Activated T-helper 1 cell treated with anti-CD3 and anti-CD28 coated beads, Interleukin-12 subunit alpha, Interleukin-12 subunit beta, Interleukin-2, Interleukin-4 antibody, amounts not matched to agents 30 ng/mL and 10 ng/mL and 1 ng/mL, durations not matched to agents 14 hours and 24 hours and 36 hours (primary cell): ENCODE measurements at regions not wholly inside any gene's neighbourhood (a gene's known extent, or its start where the extent isn't known, plus 50 kb on each side); places are given as distances from the start of the nearest gene placed in this dataset.
"Not testable (repeated sequence)": the region's sequence is repeated elsewhere in the genome, so short reads cannot be mapped to it uniquely, and the experiment has no call there.

Experiments used
- DNase-seq: peaks from one replicate; pipeline ENCODE4 v3.0.0; 2021; ENCODE audit warnings: low spot score
- H3K27ac Mint-ChIP-seq: one replicate; pipeline ENCODE4 v1.8.0; 2021; ENCODE audit warnings: mild to moderate bottlenecking, mixed read lengths
- H3K27me3 Mint-ChIP-seq: one replicate; pipeline ENCODE4 v1.8.0; 2022; ENCODE audit warnings: mild to moderate bottlenecking, moderate library complexity, mixed read lengths; ENCODE audit not compliant: insufficient read depth
- H3K36me3 Mint-ChIP-seq: one replicate; pipeline ENCODE4 v1.8.0; 2021; ENCODE audit warnings: low read depth, mixed read lengths
- H3K4me1 Mint-ChIP-seq: one replicate; pipeline ENCODE4 v1.8.0; 2021; ENCODE audit warnings: low read depth, mixed read lengths
- H3K4me3 Mint-ChIP-seq: one replicate; pipeline ENCODE4 v1.8.0; 2021; ENCODE audit warnings: mild to moderate bottlenecking, moderate library complexity, mixed read lengths
- H3K9me3 Mint-ChIP-seq: one replicate; pipeline ENCODE4 v1.8.0; 2021; ENCODE audit warnings: mixed read lengths
- intact Hi-C: fragments of 100-400 bp; cut with micrococcal nuclease; formaldehyde crosslinking; loops from one replicate; pipeline ENCODE4 v1.15.1; 2024

DNA sequence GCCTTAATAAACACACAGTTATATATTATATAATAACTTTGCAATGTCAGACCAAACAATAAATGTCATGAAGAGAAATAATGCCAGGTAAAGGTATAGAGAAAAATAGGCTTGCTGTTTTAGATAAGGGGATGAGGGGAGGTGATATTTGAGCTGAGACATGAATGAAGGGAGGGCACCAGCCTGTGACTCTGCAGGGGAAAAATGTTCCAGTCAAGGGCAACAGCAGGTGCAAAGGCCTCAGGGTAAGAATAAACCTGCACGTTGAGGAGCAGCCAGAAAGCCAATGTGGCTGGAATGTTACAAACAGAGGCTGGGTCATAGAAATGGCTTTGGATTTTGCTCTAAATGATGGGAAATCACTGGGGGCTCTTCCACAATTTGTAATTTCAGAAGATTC is 519.6 kb downstream of the SOX6 start:
- no peak overlapping the region for H3K27ac Mint-ChIP-seq
- no peak overlapping the region for H3K4me3 Mint-ChIP-seq
- H3K27me3 Mint-ChIP-seq = no peaks in the 10 kb centered on the region
- no peaks in the 10 kb centered on the region for H3K9me3 Mint-ChIP-seq
- intact Hi-C loops = no loop called here
- H3K4me1 Mint-ChIP-seq = no peaks in the 10 kb centered on the region
- no peak for DNase-seq
- H3K36me3 Mint-ChIP-seq = no peaks in the 10 kb centered on the region

DNA sequence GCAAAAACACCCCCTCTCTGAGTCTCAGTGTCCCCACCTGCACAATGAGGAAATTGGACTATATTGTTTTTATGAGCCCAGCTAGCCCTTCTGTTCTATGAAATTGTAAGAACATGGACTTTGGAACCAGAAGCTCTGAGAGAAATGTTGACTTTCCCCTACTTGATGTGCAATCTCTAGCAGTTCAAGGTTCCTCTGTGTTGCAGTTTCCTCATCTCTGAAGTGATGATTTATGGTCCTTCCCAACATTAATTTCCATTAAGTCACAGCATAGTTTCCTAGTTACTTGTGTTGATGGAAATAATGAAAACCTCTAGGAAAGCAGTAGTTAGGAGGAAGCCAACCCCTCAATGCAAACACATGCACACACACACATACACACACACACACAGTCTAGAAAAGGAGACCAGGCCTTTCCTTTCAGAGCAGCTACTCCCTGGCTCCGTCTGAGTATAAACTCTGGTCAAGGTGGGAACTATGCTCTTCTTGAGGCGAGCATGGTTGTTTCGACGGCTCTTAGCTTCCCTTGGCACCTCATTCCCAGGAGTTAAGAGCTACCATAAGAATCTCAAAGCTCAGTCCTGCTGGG is 518.4 kb downstream of the SOX6 start:
- DNase-seq = no peak
- Mint-ChIP-seq H3K9me3 (no peaks in the 10 kb centered on the region), H3K4me3 (no peak overlapping the region), H3K27ac (no peak overlapping the region), H3K27me3 (no peaks in the 10 kb centered on the region), H3K36me3 (no peaks in the 10 kb centered on the region), H3K4me1 (no peaks in the 10 kb centered on the region)
- intact Hi-C loops = no loop called here

DNA sequence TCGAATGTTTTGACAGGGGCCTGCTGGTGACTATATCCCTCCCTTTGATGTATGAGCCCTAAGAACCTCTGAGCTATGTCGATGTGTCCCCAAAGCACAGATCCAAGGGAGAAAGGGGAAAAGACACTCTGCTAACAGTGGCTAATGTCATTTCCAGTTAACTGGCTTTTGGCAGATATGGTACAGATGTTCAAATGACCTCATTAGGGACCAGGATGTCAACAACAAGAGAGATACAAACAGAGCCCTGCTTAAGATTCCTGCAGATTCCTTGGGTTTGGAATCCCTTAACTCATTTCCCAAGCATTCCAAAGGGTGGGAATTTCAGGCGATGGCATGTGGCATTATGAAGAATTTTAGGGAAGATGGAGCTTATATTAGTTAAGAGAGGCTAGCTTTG is 517.3 kb downstream of the SOX6 start:
- no peak for DNase-seq
- intact Hi-C loops = no loop called here
- Mint-ChIP-seq H3K27me3 (no peaks in the 10 kb centered on the region), H3K9me3 (no peaks in the 10 kb centered on the region), H3K4me3 (no peak overlapping the region), H3K27ac (no peak overlapping the region), H3K4me1 (no peaks in the 10 kb centered on the region), H3K36me3 (no peaks in the 10 kb centered on the region)

DNA sequence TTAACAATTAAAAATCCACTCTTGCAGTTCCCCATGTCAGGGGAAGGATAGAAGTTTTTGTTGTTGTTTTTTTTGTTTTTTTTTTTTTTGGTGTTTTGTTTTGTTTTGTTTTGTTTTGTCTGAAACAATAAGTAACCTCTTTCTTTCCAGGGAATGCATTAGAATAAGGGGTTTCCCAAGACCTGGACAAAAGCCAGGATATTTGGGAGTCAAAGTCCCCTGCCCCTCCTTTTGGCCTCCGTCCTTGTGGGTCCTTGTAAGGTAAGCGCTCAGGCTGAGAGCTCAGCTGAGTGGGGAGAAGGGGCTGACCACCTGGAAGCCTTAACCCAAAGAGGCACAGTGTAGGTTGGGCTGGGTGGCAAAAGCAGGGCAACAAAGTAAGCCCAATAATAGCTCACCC is 515.4 kb downstream of the SOX6 start:
- no peak overlapping the region for H3K4me3 Mint-ChIP-seq
- H3K27me3 Mint-ChIP-seq = no peaks in the 10 kb centered on the region
- no peaks in the 10 kb centered on the region for H3K9me3 Mint-ChIP-seq
- H3K27ac Mint-ChIP-seq = no peak overlapping the region
- DNase-seq = no peak
- no peaks in the 10 kb centered on the region for H3K36me3 Mint-ChIP-seq
- intact Hi-C loops = no loop called here
- no peaks in the 10 kb centered on the region for H3K4me1 Mint-ChIP-seq

DNA sequence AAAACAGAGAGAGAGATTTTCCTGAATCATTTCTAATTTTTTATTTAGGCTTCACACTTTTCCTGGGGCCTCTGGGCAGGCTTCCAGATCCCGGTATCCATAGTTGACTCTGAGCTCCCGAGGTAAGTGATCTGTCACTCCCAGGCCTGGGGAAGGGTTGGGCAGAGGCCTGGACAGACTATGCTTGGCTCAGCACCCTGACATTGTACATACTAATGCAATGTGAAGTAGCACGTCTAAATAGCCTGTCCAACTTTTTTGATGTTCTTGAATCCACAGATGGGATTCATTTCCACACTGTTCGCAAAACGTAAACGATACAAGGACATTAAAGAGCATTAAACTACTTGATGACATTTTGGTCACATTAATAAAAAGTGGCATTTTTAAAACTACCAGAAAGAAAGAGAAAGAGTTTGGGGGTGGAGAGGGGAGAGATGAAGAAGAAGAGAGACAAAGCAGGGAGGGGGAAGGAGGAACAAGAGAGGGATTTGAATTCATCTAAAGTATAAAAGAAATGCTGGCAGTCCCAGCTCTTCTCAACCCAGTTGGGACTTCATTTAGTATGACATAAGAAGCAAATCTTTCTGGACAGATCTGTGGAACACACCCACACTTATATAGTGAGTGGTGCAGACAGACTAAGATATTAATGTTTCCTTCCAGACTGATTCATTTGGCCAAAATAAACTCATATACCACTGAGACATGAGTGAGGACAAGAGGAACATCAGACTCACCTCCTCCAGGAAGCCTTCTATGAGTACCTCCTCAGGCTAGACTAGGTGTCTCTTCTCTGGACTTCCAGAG is 514.2 kb downstream of the SOX6 start:
- H3K4me1 Mint-ChIP-seq = no peaks in the 10 kb centered on the region
- no peak overlapping the region for H3K4me3 Mint-ChIP-seq
- no peaks in the 10 kb centered on the region for H3K36me3 Mint-ChIP-seq
- no peaks in the 10 kb centered on the region for H3K9me3 Mint-ChIP-seq
- no peaks in the 10 kb centered on the region for H3K27me3 Mint-ChIP-seq
- no peak for DNase-seq
- intact Hi-C loops = no loop called here
- no peak overlapping the region for H3K27ac Mint-ChIP-seq

DNA sequence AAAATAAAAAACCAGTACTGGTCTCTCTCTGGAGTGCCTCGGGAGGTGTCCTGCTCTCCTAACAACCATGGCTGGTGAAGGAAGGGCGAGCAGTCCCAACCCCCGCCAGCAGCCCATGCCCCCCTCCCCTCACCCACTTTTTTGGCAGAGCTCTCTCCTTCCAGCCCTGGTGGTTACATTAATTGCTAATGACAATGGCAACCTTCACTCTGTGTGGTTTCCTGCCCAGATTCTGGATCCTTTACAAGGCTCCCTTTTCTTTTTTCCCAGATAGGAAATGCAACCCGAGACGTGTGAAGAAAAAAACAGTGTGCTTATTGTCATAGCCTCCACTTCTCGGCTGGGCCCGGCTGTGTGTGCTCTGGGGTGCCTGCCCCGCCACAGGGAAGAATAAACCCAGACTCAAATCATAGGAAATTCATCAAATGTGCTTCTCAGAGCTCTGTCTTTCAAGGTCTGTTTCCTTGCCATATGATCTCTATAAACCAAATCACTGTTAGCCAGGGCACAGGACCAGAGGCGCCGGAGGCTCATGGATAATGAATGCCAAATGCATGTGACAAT is 513.0 kb downstream of the SOX6 start:
- Mint-ChIP-seq H3K36me3 (no peaks in the 10 kb centered on the region), H3K27me3 (no peaks in the 10 kb centered on the region), H3K27ac (no peak overlapping the region), H3K4me3 (no peak overlapping the region), H3K9me3 (no peaks in the 10 kb centered on the region), H3K4me1 (no peaks in the 10 kb centered on the region)
- DNase-seq = no peak
- intact Hi-C loops = no loop called here

DNA sequence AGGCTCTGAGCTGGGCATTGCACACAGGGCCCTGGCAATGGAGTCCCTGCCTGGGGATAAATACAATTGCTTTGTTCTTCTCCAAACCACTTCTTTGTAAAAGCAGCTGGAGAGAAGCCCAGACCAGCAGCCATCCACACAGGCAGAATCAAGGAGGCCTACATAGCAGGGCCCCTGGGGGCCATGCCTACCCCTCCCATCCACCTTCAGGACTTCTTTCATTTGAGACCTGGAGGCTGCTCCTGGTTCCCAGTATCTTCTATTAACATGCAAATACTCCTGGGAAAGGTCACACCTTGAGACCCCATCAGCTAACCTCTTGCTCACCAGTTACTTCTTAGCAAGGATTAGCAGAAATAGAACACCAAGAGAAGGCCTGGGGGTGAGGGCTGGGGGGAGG is 511.1 kb downstream of the SOX6 start:
- Mint-ChIP-seq H3K36me3 (no peaks in the 10 kb centered on the region), H3K4me1 (no peaks in the 10 kb centered on the region), H3K9me3 (no peaks in the 10 kb centered on the region), H3K4me3 (no peak overlapping the region), H3K27ac (no peak overlapping the region), H3K27me3 (no peaks in the 10 kb centered on the region)
- DNase-seq = no peak
- intact Hi-C loops = no loop called here

DNA sequence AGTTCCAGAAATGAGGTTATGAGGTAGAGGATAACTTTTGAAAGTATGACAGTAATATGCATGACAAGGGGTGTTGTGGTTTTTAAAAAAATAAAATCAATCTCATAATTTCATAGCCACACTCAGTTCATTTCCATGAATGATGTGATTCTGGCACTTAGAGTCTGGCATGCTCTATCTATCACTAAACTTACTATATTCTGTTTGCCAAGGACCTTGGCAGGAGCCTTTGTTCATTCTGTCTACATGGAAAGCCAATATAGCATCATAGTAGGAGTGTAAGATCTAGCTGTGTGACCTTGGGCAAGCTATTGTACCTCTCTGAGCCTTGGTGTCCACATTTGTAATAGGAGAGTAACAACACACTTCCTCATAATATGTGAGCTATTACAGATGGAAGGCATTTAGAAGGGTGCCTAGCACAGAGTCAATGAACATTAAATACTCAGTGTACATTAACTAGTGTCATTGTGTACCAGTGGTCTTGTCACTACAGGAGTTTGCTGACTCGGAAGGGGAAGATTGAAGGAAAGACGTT is 507.6 kb downstream of the SOX6 start:
- H3K9me3 Mint-ChIP-seq = no peaks in the 10 kb centered on the region

DNA sequence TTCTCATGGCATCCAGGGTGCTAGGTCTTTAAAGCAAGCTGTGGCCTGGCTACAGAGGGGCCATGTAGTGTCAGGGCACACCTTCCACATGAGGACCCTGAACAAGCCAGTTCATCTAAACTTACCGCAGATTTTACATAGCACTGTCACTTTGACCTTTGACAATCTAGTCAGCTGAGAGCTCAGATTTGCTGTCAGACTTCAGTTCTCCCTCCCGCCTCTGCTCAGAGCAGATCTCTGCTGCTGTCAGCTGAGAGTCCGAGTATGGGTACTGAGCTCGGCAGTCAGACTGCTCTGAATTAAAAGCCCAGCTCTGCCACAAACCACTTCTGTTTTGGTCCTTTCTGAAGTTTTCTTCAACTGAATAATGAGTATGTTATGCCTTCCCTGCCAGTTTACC is 507.1 kb downstream of the SOX6 start:
- H3K4me1 Mint-ChIP-seq = no peaks in the 10 kb centered on the region
- no peaks in the 10 kb centered on the region for H3K9me3 Mint-ChIP-seq
- H3K36me3 Mint-ChIP-seq = no peaks in the 10 kb centered on the region

More for the DNA sequence above, 507.6 kb downstream of the SOX6 start:
- intact Hi-C loops = no loop called here
- no peak for DNase-seq
- H3K27ac Mint-ChIP-seq = no peak overlapping the region
- no peaks in the 10 kb centered on the region for H3K4me1 Mint-ChIP-seq
- H3K36me3 Mint-ChIP-seq = no peaks in the 10 kb centered on the region
- H3K4me3 Mint-ChIP-seq = no peak overlapping the region
- no peaks in the 10 kb centered on the region for H3K27me3 Mint-ChIP-seq

DNA sequence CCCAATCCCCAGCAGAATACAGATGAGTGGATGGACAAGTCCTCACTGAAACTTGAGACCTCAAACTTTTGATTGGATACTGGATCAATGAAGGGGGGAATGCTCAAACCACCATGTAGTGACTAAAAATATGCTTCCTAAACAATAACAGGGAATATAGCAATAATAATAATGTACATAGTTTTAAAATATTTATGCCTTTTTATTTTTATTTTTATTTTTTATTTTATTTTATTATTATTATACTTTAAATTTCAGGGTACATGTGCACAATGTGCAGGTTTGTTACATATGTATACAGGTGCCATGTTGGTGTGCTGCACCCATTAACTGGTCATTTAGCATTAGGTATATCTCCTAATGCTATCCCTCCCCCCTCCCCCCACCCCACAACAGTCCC is 506.0 kb downstream of the SOX6 start:
- H3K36me3 Mint-ChIP-seq, H3K4me1 Mint-ChIP-seq, H3K27me3 Mint-ChIP-seq, H3K4me3 Mint-ChIP-seq, H3K27ac Mint-ChIP-seq, intact Hi-C loops, DNase-seq, H3K9me3 Mint-ChIP-seq: not testable (repeated sequence)

More for the DNA sequence above, 507.1 kb downstream of the SOX6 start:
- intact Hi-C loops = no loop called here
- no peak for DNase-seq
- Mint-ChIP-seq H3K4me3 (no peak overlapping the region), H3K27me3 (no peaks in the 10 kb centered on the region), H3K27ac (no peak overlapping the region)

DNA sequence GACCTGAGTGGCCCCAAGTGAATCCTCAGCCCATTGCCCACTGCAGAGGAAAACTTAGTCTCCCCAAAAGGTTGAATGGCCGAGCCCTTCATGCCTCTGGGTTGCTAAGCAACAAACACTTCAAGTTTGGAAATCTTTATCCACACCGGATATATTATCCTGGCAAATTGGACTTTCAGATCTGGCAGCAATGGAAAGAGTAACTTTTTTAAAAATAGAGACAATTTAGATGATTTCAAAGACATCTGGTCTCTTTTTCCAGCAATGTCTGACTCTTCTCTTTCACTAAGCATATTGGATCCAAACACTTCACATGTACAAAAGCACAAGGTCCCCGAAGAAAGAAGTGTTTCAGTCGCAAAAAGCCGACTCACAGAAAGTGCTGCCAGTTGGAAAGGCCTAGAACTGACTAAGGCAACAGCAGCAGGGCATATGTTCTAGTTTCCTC is 505.3 kb downstream of the SOX6 start:
- H3K27ac Mint-ChIP-seq = no peak overlapping the region
- DNase-seq = no peak
- H3K36me3 Mint-ChIP-seq = no peaks in the 10 kb centered on the region
- intact Hi-C loops = no loop called here
- no peak overlapping the region for H3K4me3 Mint-ChIP-seq
- no peaks in the 10 kb centered on the region for H3K4me1 Mint-ChIP-seq
- no peaks in the 10 kb centered on the region for H3K9me3 Mint-ChIP-seq
- H3K27me3 Mint-ChIP-seq = no peaks in the 10 kb centered on the region

DNA sequence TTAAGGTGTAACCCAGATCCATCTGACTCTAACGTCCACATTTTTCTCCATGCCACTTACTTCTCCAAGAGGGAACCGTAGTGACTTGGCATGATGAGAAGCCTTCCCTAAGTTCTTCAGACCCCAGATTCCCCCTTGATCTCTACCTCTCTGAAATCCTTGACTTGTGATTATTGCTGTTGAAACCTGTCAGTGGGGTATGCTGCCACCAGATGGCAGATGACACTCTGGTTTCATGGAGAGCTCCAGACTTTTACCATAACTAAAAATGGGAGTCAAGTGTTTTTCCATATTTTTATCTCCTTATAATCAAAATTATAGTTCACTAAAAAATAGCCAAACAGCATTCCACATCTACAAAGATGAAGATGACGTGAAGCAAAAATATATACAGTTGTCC is 504.2 kb downstream of the SOX6 start:
- Mint-ChIP-seq H3K4me1 (no peaks in the 10 kb centered on the region), H3K27me3 (no peaks in the 10 kb centered on the region), H3K4me3 (no peak overlapping the region), H3K27ac (no peak overlapping the region), H3K9me3 (no peaks in the 10 kb centered on the region), H3K36me3 (no peaks in the 10 kb centered on the region)
- intact Hi-C loops = no loop called here
- DNase-seq = no peak

DNA sequence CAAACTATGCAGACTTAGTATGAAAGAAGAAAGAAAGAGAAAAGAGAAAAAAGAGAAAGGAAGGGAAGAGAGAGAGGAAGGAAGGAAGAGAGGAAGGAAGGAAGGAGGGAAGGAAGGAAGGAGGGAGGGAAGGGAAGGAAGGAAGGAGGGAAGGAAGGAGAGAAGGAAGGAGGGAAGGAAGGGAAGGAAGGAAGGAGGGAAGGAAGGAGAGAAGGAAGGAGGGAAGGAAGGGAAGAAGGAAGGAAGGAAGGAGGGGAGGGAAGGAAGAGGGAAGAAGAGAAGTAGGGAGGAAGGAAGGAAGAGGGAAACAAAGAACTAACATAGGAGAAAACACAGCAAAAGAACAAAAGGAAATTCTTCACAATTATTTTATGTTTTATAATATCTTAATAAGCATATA is 502.1 kb downstream of the SOX6 start:
- H3K9me3 Mint-ChIP-seq = no peaks in the 10 kb centered on the region
- H3K27me3 Mint-ChIP-seq = no peaks in the 10 kb centered on the region
- no peaks in the 10 kb centered on the region for H3K4me1 Mint-ChIP-seq
- H3K36me3 Mint-ChIP-seq = no peaks in the 10 kb centered on the region
- no peak overlapping the region for H3K4me3 Mint-ChIP-seq
- H3K27ac Mint-ChIP-seq = no peak overlapping the region
- no peak for DNase-seq
- intact Hi-C loops = no loop called here
